ENCODE measurements at regions not wholly inside any gene's neighbourhood (a gene's known extent, or its start where the extent isn't known, plus 50 kb on each side); places are given as distances from the start of the nearest gene placed in this dataset.

DNA sequence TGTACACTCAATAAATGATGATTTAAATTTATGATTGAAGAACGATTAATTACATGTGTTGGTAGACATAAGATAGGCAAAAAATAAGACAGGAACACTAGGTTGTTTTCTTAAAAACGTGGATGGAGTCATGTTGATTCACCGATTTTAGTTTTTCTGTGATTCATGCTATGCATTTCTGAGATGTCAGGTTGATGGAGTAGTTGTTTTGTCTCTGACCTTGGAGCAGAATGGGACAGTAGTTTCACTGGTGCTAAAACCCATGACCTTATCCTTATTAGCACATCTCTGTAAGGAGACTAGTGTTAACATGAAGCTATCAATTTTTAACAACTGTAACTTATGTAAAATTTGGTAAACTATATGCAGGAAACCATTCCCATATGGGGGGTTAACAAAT is 611.6 kb upstream of the FZD8 start:
- CTCF ChIA-PET = no interaction called here
- Histone ChIP-seq H3K27ac (ENCODE audit: low read depth, low read length) (no peak overlapping the region), H3K9me3 (ENCODE audit: control insufficient read depth, insufficient read depth, low read length) (no peaks in the 10 kb centered on the region), H3K4me3 (ENCODE audit: low read depth, low read length) (no peak overlapping the region), H3K27me3 (ENCODE audit: control insufficient read depth, insufficient read depth, low read length) (no peaks in the 10 kb centered on the region)
- POLR2A ChIA-PET = no interaction called here
- no peak for DNase-seq (ENCODE audit: low read depth, low spot score)
- TF ChIP-seq, protein P1, sequence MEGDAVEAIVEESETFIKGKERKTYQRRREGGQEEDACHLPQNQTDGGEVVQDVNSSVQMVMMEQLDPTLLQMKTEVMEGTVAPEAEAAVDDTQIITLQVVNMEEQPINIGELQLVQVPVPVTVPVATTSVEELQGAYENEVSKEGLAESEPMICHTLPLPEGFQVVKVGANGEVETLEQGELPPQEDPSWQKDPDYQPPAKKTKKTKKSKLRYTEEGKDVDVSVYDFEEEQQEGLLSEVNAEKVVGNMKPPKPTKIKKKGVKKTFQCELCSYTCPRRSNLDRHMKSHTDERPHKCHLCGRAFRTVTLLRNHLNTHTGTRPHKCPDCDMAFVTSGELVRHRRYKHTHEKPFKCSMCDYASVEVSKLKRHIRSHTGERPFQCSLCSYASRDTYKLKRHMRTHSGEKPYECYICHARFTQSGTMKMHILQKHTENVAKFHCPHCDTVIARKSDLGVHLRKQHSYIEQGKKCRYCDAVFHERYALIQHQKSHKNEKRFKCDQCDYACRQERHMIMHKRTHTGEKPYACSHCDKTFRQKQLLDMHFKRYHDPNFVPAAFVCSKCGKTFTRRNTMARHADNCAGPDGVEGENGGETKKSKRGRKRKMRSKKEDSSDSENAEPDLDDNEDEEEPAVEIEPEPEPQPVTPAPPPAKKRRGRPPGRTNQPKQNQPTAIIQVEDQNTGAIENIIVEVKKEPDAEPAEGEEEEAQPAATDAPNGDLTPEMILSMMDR (IDR thresholded peaks at IDR 0.05; ENCODE audit: low read depth, low read length) = no peak

DNA sequence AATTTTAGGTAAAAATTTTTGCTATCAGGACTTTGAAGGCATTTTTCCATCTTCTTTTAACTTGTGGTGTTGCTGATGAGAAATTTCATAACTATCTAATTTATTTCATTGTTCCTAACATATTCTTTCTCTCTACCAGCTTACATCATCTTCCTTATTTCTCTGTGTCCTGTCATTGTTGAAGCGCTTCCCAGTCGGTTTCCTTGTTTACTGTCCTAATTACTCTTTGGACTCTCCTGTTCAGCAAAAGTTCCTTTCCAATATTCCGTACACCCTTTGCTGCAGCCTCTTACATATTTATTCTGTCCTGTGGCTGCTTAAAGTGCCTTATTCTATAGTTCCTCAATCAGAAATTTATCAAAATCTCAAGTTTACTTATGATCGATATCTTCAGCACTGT is 609.0 kb upstream of the FZD8 start:
- no peaks in the 10 kb centered on the region for H3K27me3 ChIP-seq (ENCODE audit: control insufficient read depth, insufficient read depth, low read length)
- TF ChIP-seq, protein P1 (IDR thresholded peaks at IDR 0.05; ENCODE audit: low read depth, low read length) = no peak
- H3K27ac ChIP-seq (ENCODE audit: low read depth, low read length) = no peak overlapping the region
- CTCF ChIA-PET = no interaction called here
- DNase-seq (ENCODE audit: low read depth, low spot score) = no peak
- no peaks in the 10 kb centered on the region for H3K9me3 ChIP-seq (ENCODE audit: control insufficient read depth, insufficient read depth, low read length)
- H3K4me3 ChIP-seq (ENCODE audit: low read depth, low read length) = no peak overlapping the region
- POLR2A ChIA-PET = no interaction called here

DNA sequence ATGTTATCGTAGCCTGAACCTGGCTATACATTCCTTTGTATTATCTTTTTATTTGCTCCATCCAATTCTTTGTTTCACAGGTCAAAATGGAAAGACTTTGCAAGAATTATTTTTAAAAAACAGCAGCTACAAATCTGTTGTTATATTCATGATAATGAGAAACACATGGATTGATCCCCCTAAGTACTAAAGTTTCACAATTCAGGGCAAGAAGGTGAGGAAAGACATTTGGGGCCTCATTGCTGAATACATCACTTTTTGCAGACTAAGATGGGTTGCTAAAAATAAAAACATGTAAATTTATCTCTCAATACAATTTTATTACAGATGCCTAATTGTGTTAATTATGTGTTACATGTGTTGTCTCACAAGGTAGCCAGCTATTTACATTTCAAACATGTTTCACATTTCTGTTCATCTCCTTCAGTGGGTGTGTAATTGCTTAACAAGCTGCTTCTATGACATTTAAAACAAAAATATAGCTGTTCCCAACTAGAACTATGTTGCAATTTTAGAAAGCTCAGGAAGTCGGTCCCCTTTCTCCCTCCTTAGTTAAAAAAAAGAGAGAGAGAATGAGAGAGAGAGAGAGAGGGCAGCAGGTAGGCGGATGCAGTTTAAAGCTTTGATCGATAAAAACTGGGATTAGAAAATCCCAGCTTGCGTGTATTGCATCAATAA is 606.3 kb upstream of the FZD8 start:
- ChIA-PET POLR2A (interaction anchor here (0.7 kb wide), 3 partner anchors 241 to 443 kb away, joined by 3 to 7 read pairs (median 3); no protein-coding TSS in a partner anchor), CTCF (no interaction called here)
- Histone ChIP-seq H3K27me3 (ENCODE audit: control insufficient read depth, insufficient read depth, low read length) (no peaks in the 10 kb centered on the region), H3K27ac (ENCODE audit: low read depth, low read length) (no peak overlapping the region), H3K4me3 (ENCODE audit: low read depth, low read length) (no peak overlapping the region), H3K9me3 (ENCODE audit: control insufficient read depth, insufficient read depth, low read length) (no peaks in the 10 kb centered on the region)
- no peak for DNase-seq (ENCODE audit: low read depth, low spot score)
- TF ChIP-seq, protein P1 (IDR thresholded peaks at IDR 0.05; ENCODE audit: low read depth, low read length) = no peak

DNA sequence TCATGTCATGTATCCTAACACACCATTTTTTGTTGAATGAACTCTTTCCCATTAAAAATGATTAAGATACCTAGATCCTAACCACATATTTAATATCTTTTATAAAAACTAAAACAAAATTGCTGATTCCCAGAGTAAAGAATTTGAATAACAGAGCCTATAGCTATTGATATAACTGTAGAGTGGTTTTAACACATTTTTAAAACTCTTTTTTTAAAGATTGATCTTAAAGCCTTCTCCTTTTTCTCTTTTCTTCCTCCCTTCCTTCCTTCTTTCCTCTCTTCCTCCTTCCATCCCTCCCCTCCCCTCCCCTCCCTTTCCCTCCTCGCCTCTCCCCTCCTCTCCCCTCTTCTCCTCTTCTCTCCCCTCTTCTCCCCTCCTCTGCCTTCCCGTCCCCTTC is 605.4 kb upstream of the FZD8 start:
- H3K9me3 ChIP-seq (ENCODE audit: control insufficient read depth, insufficient read depth, low read length) = no peaks in the 10 kb centered on the region
- ChIA-PET CTCF (no interaction called here), POLR2A (no interaction called here)
- no peak overlapping the region for H3K27ac ChIP-seq (ENCODE audit: low read depth, low read length)
- DNase-seq (ENCODE audit: low read depth, low spot score) = no peak
- TF ChIP-seq, protein P1 (IDR thresholded peaks at IDR 0.05; ENCODE audit: low read depth, low read length) = no peak
- no peaks in the 10 kb centered on the region for H3K27me3 ChIP-seq (ENCODE audit: control insufficient read depth, insufficient read depth, low read length)
- H3K4me3 ChIP-seq (ENCODE audit: low read depth, low read length) = no peak overlapping the region

DNA sequence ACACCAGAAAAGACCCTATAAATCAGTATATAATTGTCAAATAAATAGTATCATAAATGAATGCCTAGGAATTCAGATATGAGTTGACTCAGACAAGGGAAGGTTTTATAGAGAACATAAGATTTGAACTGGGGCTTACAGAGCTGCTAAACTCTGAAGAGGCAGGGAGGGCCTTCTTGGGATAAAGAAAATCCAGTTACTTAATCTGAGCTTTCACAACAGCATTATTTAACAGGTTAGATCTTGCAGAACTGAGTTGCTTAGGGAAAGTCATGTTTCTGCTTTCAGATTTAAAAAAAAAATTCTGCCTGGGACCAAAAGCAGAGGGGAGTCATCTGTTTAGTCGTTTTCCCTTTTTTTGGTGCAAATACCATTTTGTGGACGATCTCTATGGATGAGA is 594.8 kb upstream of the FZD8 start:
- CTCF ChIA-PET = no interaction called here
- no peak overlapping the region for H3K4me3 ChIP-seq (ENCODE audit: low read depth, low read length)
- H3K9me3 ChIP-seq (ENCODE audit: control insufficient read depth, insufficient read depth, low read length) = no peaks in the 10 kb centered on the region
- H3K27ac ChIP-seq (ENCODE audit: low read depth, low read length) = no peak overlapping the region
- TF ChIP-seq, protein P1 (IDR thresholded peaks at IDR 0.05; ENCODE audit: low read depth, low read length) = no peak
- no peaks in the 10 kb centered on the region for H3K27me3 ChIP-seq (ENCODE audit: control insufficient read depth, insufficient read depth, low read length)
- no peak for DNase-seq (ENCODE audit: low read depth, low spot score)
- POLR2A ChIA-PET = no interaction called here
